DOHH2 (cell line): ENCODE measurements at regions not wholly inside any gene's neighbourhood (a gene's known extent, or its start where the extent isn't known, plus 50 kb on each side); places are given as distances from the start of the nearest gene placed in this dataset.

Source experiments
- EZH2phosphoT487 ChIP-seq: fragments of 200-600 bp; sonication (generic); IDR thresholded peaks from 2 replicates; pipeline ENCODE4 v1.6.1; 2017; ENCODE audit warnings: borderline replicate concordance, mild to moderate bottlenecking, antibody characterized with exemption, low read length, moderate library complexity, mixed read lengths
- TF ChIP-seq, protein P1 (sequence below): fragments of 200-600 bp; sonication (generic); IDR thresholded peaks from one replicate; pipeline ENCODE4 v1.5.1; 2014; ENCODE audit warnings: antibody characterized with exemption, mild to moderate bottlenecking, low read depth, low read length; ENCODE audit not compliant: poor library complexity, severe bottlenecking

DNA sequence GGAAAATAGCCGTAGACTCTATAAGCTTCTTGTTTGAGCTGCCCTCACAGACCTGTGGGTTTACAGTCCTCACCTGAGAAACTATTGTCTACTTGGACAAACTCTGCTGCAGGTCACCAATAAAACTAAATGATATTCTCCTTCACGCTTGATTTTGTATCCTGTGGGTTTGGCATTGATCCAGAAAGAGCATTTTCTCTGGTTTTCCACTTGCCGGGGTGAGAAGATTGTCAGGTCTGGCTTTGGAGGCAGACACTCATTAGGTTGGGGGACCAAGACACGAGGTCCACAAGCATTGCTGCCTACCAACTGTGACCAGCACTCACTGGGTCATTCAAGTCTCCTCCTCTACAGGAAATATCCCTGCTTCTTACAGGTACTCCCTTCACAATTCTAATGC lies 68.5 kb downstream of the CDC14C start:
- TF ChIP-seq, protein P1, sequence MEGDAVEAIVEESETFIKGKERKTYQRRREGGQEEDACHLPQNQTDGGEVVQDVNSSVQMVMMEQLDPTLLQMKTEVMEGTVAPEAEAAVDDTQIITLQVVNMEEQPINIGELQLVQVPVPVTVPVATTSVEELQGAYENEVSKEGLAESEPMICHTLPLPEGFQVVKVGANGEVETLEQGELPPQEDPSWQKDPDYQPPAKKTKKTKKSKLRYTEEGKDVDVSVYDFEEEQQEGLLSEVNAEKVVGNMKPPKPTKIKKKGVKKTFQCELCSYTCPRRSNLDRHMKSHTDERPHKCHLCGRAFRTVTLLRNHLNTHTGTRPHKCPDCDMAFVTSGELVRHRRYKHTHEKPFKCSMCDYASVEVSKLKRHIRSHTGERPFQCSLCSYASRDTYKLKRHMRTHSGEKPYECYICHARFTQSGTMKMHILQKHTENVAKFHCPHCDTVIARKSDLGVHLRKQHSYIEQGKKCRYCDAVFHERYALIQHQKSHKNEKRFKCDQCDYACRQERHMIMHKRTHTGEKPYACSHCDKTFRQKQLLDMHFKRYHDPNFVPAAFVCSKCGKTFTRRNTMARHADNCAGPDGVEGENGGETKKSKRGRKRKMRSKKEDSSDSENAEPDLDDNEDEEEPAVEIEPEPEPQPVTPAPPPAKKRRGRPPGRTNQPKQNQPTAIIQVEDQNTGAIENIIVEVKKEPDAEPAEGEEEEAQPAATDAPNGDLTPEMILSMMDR: no peak
- TF ChIP-seq EZH2phosphoT487: no peak
